ENCODE measurements at regions not wholly inside any gene's neighbourhood (a gene's known extent, or its start where the extent isn't known, plus 50 kb on each side); places are given as distances from the start of the nearest gene placed in this dataset.

DNA sequence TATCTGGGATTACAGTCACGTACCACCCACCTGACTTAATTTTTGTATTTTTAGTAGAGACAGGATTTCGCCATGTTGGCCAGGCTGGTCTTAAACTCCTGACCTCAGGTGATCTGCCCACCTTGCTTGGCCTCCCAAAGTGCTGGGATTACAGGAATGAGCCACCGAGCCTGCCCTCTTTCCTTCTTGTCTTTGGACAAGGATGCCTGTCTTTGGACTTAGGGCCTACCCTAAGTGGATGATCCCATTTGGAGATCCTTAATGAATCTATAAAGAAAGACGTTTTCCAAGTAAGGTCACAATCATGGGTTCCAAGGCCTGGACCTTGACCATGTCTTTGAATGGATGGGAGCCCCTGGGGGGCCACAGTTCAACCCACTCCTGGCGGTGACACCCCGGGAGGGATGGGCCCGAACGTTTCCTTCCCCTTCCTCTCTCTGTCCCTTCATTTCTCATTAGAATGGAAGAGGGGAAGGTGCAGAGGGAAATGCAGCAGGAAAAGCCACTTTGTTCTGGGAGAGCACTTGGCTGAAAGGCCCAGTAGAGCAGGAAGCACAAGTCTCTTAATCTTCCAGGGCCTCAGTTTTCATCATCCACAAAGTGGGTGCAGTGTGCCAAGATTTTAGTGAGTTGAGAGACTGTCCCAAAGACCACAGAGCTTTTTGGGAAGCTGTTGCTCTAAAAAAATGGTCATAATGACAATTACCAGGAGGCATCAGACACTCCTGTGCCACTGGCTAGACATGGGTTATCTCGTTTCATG is 353.3 kb downstream of the SEC14L1 start:
- no peak for DNase-seq

- no peak for DNase-seq
Observed at GRCh38 chr17:77494664-77495435, 354.1 kb downstream of the SEC14L1 start.

GRCh38 chr17:77495575-77495974 is 354.8 kb downstream of the SEC14L1 start:
- no peak for DNase-seq

GRCh38 chr17:77496401-77496801 is 355.6 kb downstream of the SEC14L1 start:
- no peak for DNase-seq

GRCh38 chr17:77496831-77497577 is 356.2 kb downstream of the SEC14L1 start:
- DNase-seq = no peak

DNA sequence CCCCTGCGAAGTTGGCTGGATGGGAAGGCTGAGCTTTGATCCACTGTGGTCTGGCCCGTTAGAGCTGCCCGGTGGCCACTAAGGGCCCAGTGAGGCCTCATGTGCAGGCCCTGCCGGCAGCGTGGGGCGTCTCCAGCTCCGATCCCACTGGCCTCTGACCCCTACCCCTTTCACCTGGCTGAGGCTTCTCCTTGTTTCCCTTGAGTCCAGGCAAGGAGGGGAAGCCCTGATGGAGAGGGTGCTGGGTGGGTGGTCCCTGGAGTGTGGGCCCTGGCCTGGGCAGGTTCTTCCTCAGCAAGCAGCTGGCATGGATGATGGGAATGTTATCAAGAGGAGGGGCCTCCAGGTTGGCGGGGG is 356.8 kb downstream of the SEC14L1 start:
- no peak for DNase-seq

DNA sequence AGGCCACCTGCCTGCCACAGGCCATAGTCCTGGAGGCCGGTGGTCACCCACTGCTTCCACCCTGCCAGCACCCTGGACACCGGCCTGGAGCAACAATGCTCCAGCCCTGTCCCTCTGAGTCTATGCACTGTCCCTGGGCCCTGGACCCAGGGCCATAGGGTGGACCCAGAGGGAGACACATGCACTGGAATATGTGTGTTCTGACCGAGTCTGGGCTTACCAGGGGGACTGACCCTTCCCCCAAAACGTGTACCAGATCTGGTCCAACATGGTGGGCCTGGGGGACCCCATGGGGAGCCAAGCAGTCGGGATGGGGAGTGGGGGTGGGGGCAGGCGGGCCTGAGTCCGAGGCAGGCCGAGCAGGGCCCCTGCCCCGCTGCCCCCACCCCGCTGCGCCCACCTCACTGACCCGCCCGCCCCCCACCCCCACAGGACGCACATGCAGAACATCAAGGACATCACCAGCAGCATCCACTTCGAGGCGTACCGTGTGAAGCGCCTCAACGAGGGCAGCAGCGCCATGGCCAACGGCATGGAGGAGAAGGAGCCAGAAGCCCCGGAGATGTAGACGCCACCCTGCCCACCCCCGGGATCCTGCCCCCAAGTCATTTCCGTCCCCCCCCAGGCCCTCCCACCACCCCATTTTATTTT is 357.4 kb downstream of the SEC14L1 start:
- no peak for DNase-seq

- DNase-seq = no peak
Observed at GRCh38 chr17:77498791-77499698, 358.3 kb downstream of the SEC14L1 start.

DNA sequence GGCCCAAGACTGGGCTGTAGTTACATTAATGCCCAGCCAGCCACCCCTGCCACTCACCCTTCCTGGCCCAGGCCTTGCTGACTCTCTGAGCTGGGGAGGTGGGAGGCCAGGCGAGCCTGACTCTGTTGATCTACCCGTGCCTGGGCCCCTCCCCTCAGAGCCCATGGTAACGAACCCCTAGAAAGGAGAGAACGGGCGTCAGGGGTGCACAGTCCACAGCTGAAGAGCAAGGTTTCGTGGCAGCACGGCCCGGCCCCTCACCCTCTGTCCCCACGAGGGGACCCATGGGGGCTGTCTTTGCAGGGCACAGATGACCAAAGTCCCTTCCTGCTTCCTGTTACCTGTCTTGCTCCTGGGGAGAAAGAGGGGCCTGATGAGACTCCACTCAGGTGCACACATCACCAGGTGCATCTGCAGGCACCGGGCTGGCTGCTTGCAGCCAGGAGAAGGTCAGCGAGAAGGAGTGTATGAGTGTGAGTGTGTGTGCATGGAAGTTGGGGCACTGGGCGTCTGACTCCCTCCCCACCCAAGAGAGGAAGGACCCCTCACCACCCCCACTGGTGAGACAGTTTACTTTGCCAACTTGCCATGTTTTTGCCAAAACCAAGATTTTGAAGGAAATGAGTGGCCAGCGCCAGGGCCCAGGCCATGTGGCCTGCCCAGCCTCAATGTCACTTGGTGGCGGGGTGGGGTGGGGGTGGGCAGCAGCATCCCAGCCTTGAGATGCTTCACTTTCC is 359.1 kb downstream of the SEC14L1 start:
- no peak for DNase-seq

DNA sequence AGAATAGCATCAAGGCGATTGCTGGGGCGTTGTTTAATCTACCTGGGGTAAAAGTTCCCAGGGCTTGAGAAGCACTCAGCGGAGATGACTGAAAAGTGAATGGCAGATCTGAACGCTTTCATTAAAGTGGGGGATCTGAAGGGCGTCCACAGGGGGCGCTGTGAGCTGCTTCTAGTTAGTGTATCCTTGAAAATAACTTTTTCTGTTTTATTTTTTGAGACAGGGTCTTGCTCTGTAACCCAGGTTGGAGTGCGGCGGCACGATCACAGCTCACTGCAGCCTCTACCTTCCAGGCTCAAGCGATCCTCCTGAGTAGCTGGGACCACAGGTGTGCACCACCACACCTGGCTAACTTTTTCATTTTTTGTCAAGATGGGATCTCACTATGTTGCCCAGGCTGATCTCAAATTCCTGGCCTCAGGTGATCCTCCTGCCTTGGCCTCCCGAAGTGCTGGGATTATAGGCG is 360.4 kb downstream of the SEC14L1 start:
- DNase-seq = no peak

- no peak for DNase-seq
Observed at GRCh38 chr17:77501751-77502625, 361.2 kb downstream of the SEC14L1 start.

- no peak for DNase-seq
Observed at GRCh38 chr17:77502626-77503292, 362.0 kb downstream of the SEC14L1 start.

DNA sequence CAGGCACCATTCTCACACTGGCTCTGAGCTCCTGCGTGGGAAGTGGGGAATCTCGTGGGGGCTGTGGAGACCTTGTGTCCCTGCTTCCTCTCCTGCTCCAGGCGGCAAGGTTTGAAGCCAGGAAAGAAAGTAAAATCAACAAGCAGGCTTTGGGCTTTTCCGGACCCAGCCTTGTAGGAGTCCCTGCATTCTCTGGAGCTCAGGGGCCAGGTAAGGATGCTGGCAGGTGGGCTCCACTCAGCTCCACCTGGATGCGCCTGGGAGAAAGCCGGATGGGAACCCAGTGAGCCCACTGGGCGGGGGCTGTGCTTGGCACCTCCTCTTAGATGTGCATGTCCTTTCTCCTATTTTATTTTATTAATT is 362.5 kb downstream of the SEC14L1 start:
- no peak for DNase-seq

DNA sequence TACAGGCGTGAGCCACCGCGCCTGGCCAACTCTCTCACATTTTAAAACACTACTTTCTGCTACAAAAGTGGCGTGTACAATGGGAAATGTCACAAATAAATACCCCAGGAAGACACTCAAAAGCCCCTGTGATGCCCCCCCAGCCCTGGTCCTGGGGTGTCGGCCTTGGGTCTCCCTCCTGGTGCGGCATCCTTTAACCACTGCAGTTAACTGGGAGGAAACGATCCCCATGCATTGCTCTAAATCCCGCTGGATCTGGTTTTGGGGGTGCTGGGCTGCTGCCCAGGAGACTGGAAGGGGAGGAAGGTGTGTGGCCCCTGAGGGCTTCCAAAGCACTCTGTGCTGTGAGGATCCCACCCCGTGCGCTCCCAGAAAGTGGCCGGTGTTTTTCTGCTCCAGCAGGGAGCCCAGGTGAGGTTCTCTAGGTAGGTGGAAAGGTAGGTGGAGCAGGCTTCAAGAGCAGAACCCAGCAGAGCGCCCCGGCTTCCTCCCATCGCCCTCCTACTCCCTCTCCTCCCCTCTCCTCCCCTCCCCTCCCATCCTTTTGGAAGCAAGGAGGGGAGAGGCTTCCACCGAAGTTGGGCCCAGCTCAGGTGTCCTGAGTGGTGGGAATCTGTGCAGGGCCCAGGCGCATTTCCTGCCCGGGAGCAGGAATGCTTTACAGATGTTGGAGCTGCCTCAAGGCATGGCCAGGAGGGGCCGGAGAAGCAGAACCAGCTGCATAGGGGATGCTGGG is 363.3 kb downstream of the SEC14L1 start:
- no peak for DNase-seq

GRCh38 chr17:77504652-77505155 is 363.9 kb downstream of the SEC14L1 start:
- DNase-seq = no peak

DNA sequence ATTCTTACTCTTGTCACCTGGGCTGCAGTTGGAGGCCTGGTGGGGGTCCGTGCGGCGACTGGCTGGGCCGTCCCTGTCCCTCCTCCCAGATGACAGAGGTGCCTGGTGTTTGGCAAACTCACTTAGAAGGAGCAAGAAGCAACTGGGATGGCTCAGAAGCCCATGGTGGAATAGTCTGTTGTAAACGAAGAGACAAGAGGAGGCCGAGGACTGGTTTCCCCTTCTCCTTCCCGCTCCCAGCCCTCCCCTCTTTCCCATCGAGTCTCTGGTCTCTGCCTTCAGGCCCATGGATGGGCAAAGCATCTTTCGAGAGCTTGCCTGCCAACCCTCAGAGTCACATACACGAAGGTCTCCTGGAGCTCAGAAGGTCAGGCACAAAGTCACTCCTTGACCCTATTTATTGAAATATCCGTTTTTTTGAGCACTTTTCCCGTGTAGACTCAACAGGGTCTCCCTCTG is 364.4 kb downstream of the SEC14L1 start:
- DNase-seq = no peak

- no peak for DNase-seq
Observed at GRCh38 chr17:77506371-77506991, 365.7 kb downstream of the SEC14L1 start.

All from DMS79 (cell line).